Tibial nerve (tissue), 3 donors: ENCODE measurements at regions not wholly inside any gene's neighbourhood (a gene's known extent, or its start where the extent isn't known, plus 50 kb on each side); places are given as distances from the start of the nearest gene placed in this dataset.

Experiments
- EP300 ChIP-seq, 2 donors: sonication (generic); formaldehyde crosslinking; IDR thresholded peaks; one replicate each; pipeline ENCODE4 v1.6.1; 2017; ENCODE audit warnings: antibody characterized with exemption in 2 of 2, mild to moderate bottlenecking in 1 of 2
- POLR2A ChIP-seq, 2 donors: fragments of 450-650 bp; IDR thresholded peaks; one replicate each; pipeline ENCODE4 v1.6.1; 2017; ENCODE audit warnings: antibody characterized with exemption in 2 of 2, mild to moderate bottlenecking in 2 of 2, moderate library complexity in 2 of 2

- TF ChIP-seq EP300 (IDR thresholded peaks at IDR 0.05) (no peak), POLR2A (IDR thresholded peaks at IDR 0.05) (no peak)
Observed at GRCh38 chr6:44641344-44642031, 254.0 kb downstream of the CDC5L start.
